K562 (cell line): ENCODE measurements at regions not wholly inside any gene's neighbourhood (a gene's known extent, or its start where the extent isn't known, plus 50 kb on each side); places are given as distances from the start of the nearest gene placed in this dataset.

Experiments
- ATAC-seq: fragments of 200-7000 bp; cut with Tn5 transposase; 3 replicates; pipeline ENCODE4 v1.9.1; 2020; ENCODE audit warnings: moderate library complexity
- BruUV-seq: library from RNA; stranded (reverse); fragments of 400-500 nt; replicated peaks from 2 replicates; lab custom pipeline; 2021; lab: Mats Ljungman, UMichigan
- CTCF ChIA-PET: fragments of 300-600 bp; formaldehyde crosslinking; extraction: SDS; loops from one replicate; lab custom pipeline; 2021; ENCODE audit warnings: low intra/inter-chr PET ratio; lab: Yijun Ruan, JAX
- POLR2A ChIA-PET: fragments of 300-600, 350-650 bp; sonication (Branson Sonifier 250); formaldehyde crosslinking; extraction: SDS; loops from one replicate; lab custom pipeline; 2021; ENCODE audit warnings: antibody characterized with exemption, inconsistent platforms; lab: Yijun Ruan, JAX
- DNase-seq, 4 experiments: peaks; one replicate each; pipeline versions ENCODE4 v3.0.0 to v3.0.0-alpha.2; 2011 to 2018; ENCODE audit warnings: low spot score in 3 of 4, mixed read lengths in 3 of 4; ENCODE audit errors: extremely low read depth in 1 of 4
- FAIRE-seq: peaks from 2 replicates; lab custom pipeline; 2011; peaks lifted over from hg19 to GRCh38; lab: Jason Lieb, UNC
- H2AFZ ChIP-seq: 2 replicates; pipeline ENCODE4 v1.6.0; 2011; ENCODE audit warnings: low read depth, low read length, control low read depth, inconsistent platforms
- H3K27ac ChIP-seq: fragments of 200-600 bp; 3 replicates; pipeline ENCODE4 v1.8.0; 2011; ENCODE audit warnings: low read depth, mild to moderate bottlenecking, control low read depth, inconsistent platforms, low read length, moderate library complexity, mixed read lengths; ENCODE audit errors: extremely low read depth
- H3K27me3 ChIP-seq, 2 experiments: fragments of 300-600 bp in 1 of 2; 2 replicates in 1 of 2; 3 replicates in 1 of 2; pipeline versions ENCODE4 v1.6.0 to v1.8.0; 2011; ENCODE audit warnings: inconsistent platforms in 2 of 2, low read length in 2 of 2, mild to moderate bottlenecking in 1 of 2, mixed read lengths in 1 of 2, moderate library complexity in 1 of 2; ENCODE audit not compliant: control insufficient read depth in 2 of 2, insufficient read depth in 2 of 2
- H3K36me3 ChIP-seq: fragments of 300-600 bp; 3 replicates; pipeline ENCODE4 v1.8.0; 2011; ENCODE audit warnings: mild to moderate bottlenecking, low read length, inconsistent platforms; ENCODE audit not compliant: control insufficient read depth, insufficient read depth
- H3K4me1 ChIP-seq, 2 experiments: fragments of 200-600 bp in 1 of 2; replicated peaks in 1 of 2; 2 replicates in 1 of 2; 3 replicates in 1 of 2; pipeline versions ENCODE4 v1.5.1 to v1.8.0; 2011; ENCODE audit warnings: inconsistent platforms in 2 of 2, low read length in 2 of 2, mild to moderate bottlenecking in 1 of 2, mixed read lengths in 1 of 2, moderate library complexity in 1 of 2; ENCODE audit not compliant: control insufficient read depth in 2 of 2, insufficient read depth in 2 of 2
- H3K4me2 ChIP-seq: 2 replicates; pipeline ENCODE4 v1.6.1; 2011; ENCODE audit warnings: low read length, control low read depth, inconsistent platforms, mixed read lengths; ENCODE audit not compliant: insufficient read depth
- H3K4me3 ChIP-seq: fragments of 200-600 bp; sonication (generic), shearing (Covaris generic); 2 replicates; pipeline ENCODE4 v1.5.1; 2016; ENCODE audit warnings: control low read depth, inconsistent platforms
- H3K79me2 ChIP-seq: fragments of 200-600 bp; 3 replicates; pipeline ENCODE4 v1.8.0; 2011; ENCODE audit warnings: low read length, inconsistent platforms; ENCODE audit not compliant: control insufficient read depth, insufficient read depth
- H3K9ac ChIP-seq, 2 experiments: 2 replicates each; pipeline versions ENCODE4 v1.6.0 to v1.6.1; 2011; ENCODE audit warnings: low read depth in 2 of 2, low read length in 2 of 2, control low read depth in 1 of 2, inconsistent platforms in 1 of 2, mild to moderate bottlenecking in 1 of 2, mixed read lengths in 1 of 2; ENCODE audit not compliant: insufficient read depth in 1 of 2
- H3K9me1 ChIP-seq: one replicate; pipeline ENCODE4 v1.6.0; 2011; ENCODE audit warnings: inconsistent platforms, mild to moderate bottlenecking, low read length, moderate library complexity; ENCODE audit not compliant: control insufficient read depth, insufficient read depth
- H3K9me3 ChIP-seq: replicated peaks from 2 replicates; pipeline ENCODE4 v1.5.1; 2011; ENCODE audit warnings: low read depth, low read length, inconsistent platforms; ENCODE audit not compliant: control insufficient read depth, insufficient read depth
- H4K20me1 ChIP-seq: replicated peaks from 2 replicates; pipeline ENCODE4 v1.6.1; 2011; ENCODE audit warnings: low read length, inconsistent platforms, mixed read lengths; ENCODE audit not compliant: control insufficient read depth, insufficient read depth
- FOXM1 ChIP-seq, 2 experiments: fragments of 450-650 bp in 1 of 2; sonication (generic) in 1 of 2; formaldehyde crosslinking in 1 of 2; IDR thresholded peaks; 2 replicates each; pipeline versions ENCODE4 v1.6.1 to v1.9.0; 2017 to 2022; ENCODE audit warnings: low read depth in 2 of 2, mild to moderate bottlenecking in 2 of 2, missing genetic modification reagents in 1 of 2, moderate library complexity in 1 of 2
- HDAC6 ChIP-seq: IDR thresholded peaks from 2 replicates; pipeline ENCODE4 v1.6.1; 2012; ENCODE audit warnings: low read depth, mild to moderate bottlenecking, control low read depth, inconsistent platforms, low read length, moderate library complexity
- KAT2B ChIP-seq: IDR thresholded peaks from one replicate; pipeline ENCODE4 v1.6.1; 2012; ENCODE audit warnings: low read depth, mild to moderate bottlenecking, control low read depth, inconsistent platforms, low read length, moderate library complexity
- MXI1 ChIP-seq: IDR thresholded peaks from 2 replicates; pipeline ENCODE4 v1.6.1; 2011; ENCODE audit warnings: low read depth, mild to moderate bottlenecking, improper control_type of control experiment, low read length
- NR4A1 ChIP-seq, 2 experiments: fragments of 250-450 bp in 1 of 2; fragments of 450-650 bp in 1 of 2; sonication (Bioruptor Pico) in 1 of 2; IDR thresholded peaks; 2 replicates each; pipeline versions ENCODE4 v1.4.0 to v1.6.1; 2016 to 2020; ENCODE audit warnings: mild to moderate bottlenecking in 2 of 2, missing compliant biosample characterization in 1 of 2, missing genetic modification characterization in 1 of 2, moderate library complexity in 1 of 2
- PYGO2 ChIP-seq: fragments of 450-650 bp; IDR thresholded peaks from 2 replicates; pipeline ENCODE4 v1.6.1; 2016; ENCODE audit warnings: mild to moderate bottlenecking, missing genetic modification characterization, moderate library complexity, missing compliant biosample characterization
- RFX7 ChIP-seq: fragments of 250-450 bp; sonication (Bioruptor Pico); IDR thresholded peaks from 2 replicates; pipeline ENCODE4 v1.5.1; 2021; ENCODE audit warnings: mild to moderate bottlenecking
- TEAD2 ChIP-seq: fragments of 450-650 bp; IDR thresholded peaks from 2 replicates; pipeline ENCODE4 v1.6.1; 2016; ENCODE audit warnings: missing genetic modification characterization, control low read depth, missing compliant biosample characterization
- TFAP4 ChIP-seq: sonication (generic); formaldehyde crosslinking; IDR thresholded peaks from 2 replicates; pipeline ENCODE4 v1.8.0; 2022; ENCODE audit warnings: missing genetic modification reagents, mild to moderate bottlenecking, moderate library complexity, borderline replicate concordance
- WHSC1 ChIP-seq: IDR thresholded peaks from one replicate; pipeline ENCODE4 v1.6.1; 2012; ENCODE audit warnings: low read length, control low read depth, inconsistent platforms
- ZC3H4 ChIP-seq: sonication (generic); formaldehyde crosslinking; IDR thresholded peaks from 2 replicates; pipeline ENCODE4 v1.9.0; 2021; ENCODE audit warnings: missing genetic modification reagents, borderline replicate concordance
- ZNF133 ChIP-seq: fragments of 250-450 bp; sonication (Bioruptor Pico); IDR thresholded peaks from 2 replicates; pipeline ENCODE4 v1.4.0; 2020; ENCODE audit warnings: mild to moderate bottlenecking
- ZNF695 ChIP-seq: fragments of 450-650 bp; formaldehyde crosslinking; IDR thresholded peaks from 2 replicates; pipeline ENCODE4 v1.4.0; 2020; ENCODE audit warnings: mild to moderate bottlenecking, moderate library complexity
- WGBS: fragments of 100-300 bp; shearing (Covaris generic); methylation state at CpG from one replicate; pipeline ENCODE4 v1.1.6; 2016; ENCODE audit warnings: low coverage, mixed read lengths; ENCODE audit not compliant: insufficient coverage; ENCODE audit errors: missing lambda C conversion rate; 5-methylcytosine and 5-hydroxymethylcytosine counted together
- in situ Hi-C: fragments of 300-500 bp; cut with MboI; formaldehyde crosslinking; loops from 4 replicates; pipeline ENCODE4 v1.15.0; 2018; ENCODE audit warnings: inconsistent platforms, mixed read lengths
- intact Hi-C: fragments of 100-400 bp; cut with micrococcal nuclease; formaldehyde crosslinking; loops from 2 replicates; pipeline ENCODE4 v1.14.2; 2022
- TF ChIP-seq, protein P1 (sequence below): fragments of 250-450 bp; sonication (Bioruptor Pico); IDR thresholded peaks from 2 replicates; pipeline ENCODE4 v1.5.0; 2020; ENCODE audit warnings: mild to moderate bottlenecking
- TF ChIP-seq, protein P2 (sequence below): fragments of 450-650 bp; conservative IDR thresholded peaks from 2 replicates; pipeline ENCODE4 v1.6.1; 2016; ENCODE audit warnings: missing genetic modification characterization, low read depth, mild to moderate bottlenecking, control low read depth, missing compliant biosample characterization
- TF ChIP-seq, protein P3 (sequence below): fragments of 450-650 bp; conservative IDR thresholded peaks from 2 replicates; pipeline ENCODE4 v1.6.1; 2016; ENCODE audit warnings: missing genetic modification characterization, low read depth, mild to moderate bottlenecking, missing compliant biosample characterization, moderate library complexity

DNA sequence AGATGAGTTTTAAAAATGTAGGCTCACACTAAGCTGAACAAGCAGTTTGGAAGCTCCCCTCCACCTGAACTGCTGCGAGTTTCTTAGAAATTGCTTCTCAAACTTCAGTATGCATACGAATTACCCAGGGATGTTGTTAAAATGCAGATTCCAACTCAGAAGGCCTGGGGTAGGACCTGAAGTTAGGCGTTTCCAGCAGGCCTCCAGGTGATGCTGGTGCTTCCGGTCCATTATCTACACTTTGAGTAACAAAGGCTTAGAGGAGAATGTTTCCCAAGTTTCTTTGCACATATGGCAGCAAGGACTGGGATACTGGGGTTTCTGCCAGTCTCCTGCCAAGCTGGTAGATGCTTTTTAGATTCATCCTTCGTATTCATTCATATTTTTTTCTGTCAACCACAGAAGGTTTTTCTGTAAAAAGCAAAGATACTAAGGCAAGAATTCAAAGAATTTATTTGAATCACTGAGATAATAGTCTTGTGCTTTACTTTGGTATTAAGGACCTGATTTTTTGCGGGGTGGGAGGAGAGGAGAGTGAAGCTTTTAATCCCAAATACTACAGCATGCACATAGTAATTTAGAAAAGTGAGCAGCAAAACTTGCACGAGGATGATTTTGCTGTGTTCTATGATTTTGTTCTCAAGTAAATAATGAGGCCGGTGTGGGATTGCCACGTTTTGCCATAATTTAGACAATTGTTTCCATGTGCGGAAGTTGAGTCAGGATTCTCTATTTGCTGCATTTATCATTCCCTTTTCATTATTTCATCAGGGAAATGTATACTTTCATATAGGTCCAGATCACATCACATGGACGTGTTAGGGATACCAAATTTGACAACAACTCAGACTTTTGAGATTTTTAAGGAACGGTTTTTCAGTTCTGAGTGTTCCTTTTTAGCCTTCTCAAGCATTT, 137.6 kb upstream of the SPATS2L start:
- no peak overlapping the region for H3K27ac ChIP-seq
- 53% methylated on average over 12 of the region's 12 CpGs for WGBS
- H3K4me1 ChIP-seq, result peaks cover 0 to 4% of the 10 kb centered on the region in 2 experiments; a peak in 1 of 5 replicates
- intact Hi-C loops (no loop called here), in situ Hi-C loops (no loop called here)
- H4K20me1 ChIP-seq, result no peaks in the 10 kb centered on the region
- H3K36me3 ChIP-seq, result no peaks in the 10 kb centered on the region
- H3K4me2 ChIP-seq, result no peak overlapping the region
- ATAC-seq, result no peak
- H3K27me3 ChIP-seq, result no peaks in the 10 kb centered on the region
- H3K9me3 ChIP-seq, result no peaks in the 10 kb centered on the region
- no peak for FAIRE-seq
- no peak overlapping the region for H3K4me3 ChIP-seq
- H3K9me1 ChIP-seq, result no peaks in the 10 kb centered on the region
- H3K9ac ChIP-seq, result no peak overlapping the region
- CTCF ChIA-PET, result no interaction called here
- no peak overlapping the region for H2AFZ ChIP-seq
- BruUV-seq, result no TSS peak
- POLR2A ChIA-PET, result interaction anchor here (1.0 kb wide), 1 partner anchor 9 kb away, joined by 4 read pairs; no protein-coding TSS in a partner anchor
- peaks cover 14% of the 10 kb centered on the region; the same call in 2 of the 3 replicates for H3K79me2 ChIP-seq
- DNase-seq, result no peak
- TF ChIP-seq TFAP4 (no peak), RFX7 (CRISPR knock-in tag) (no peak), PYGO2 (no peak), NR4A1 (CRISPR knock-in tag; IDR thresholded peaks at IDR 0.05) (no peak), NR4A1 (tag; IDR thresholded peaks at IDR 0.05) (no peak), HDAC6 (no peak), WHSC1 (no peak), TEAD2 (no peak), MXI1 (no peak), KAT2B (no peak), ZC3H4 (CRISPR knock-in tag) (no peak), FOXM1 (IDR thresholded peaks at IDR 0.05; ENCODE audit: low read depth) (no peak), FOXM1 (CRISPR knock-in tag; IDR thresholded peaks at IDR 0.05; ENCODE audit: low read depth) (no peak), ZNF133 (no peak), ZNF695 (CRISPR knock-in tag) (no peak)
- TF ChIP-seq, protein P1, sequence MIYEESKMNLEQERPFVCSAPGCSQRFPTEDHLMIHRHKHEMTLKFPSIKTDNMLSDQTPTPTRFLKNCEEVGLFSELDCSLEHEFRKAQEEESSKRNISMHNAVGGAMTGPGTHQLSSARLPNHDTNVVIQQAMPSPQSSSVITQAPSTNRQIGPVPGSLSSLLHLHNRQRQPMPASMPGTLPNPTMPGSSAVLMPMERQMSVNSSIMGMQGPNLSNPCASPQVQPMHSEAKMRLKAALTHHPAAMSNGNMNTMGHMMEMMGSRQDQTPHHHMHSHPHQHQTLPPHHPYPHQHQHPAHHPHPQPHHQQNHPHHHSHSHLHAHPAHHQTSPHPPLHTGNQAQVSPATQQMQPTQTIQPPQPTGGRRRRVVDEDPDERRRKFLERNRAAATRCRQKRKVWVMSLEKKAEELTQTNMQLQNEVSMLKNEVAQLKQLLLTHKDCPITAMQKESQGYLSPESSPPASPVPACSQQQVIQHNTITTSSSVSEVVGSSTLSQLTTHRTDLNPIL (CRISPR knock-in tag), result no peak
- TF ChIP-seq, protein P2, sequence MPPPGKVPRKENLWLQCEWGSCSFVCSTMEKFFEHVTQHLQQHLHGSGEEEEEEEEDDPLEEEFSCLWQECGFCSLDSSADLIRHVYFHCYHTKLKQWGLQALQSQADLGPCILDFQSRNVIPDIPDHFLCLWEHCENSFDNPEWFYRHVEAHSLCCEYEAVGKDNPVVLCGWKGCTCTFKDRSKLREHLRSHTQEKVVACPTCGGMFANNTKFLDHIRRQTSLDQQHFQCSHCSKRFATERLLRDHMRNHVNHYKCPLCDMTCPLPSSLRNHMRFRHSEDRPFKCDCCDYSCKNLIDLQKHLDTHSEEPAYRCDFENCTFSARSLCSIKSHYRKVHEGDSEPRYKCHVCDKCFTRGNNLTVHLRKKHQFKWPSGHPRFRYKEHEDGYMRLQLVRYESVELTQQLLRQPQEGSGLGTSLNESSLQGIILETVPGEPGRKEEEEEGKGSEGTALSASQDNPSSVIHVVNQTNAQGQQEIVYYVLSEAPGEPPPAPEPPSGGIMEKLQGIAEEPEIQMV (tag), result no peak
- TF ChIP-seq, protein P3, sequence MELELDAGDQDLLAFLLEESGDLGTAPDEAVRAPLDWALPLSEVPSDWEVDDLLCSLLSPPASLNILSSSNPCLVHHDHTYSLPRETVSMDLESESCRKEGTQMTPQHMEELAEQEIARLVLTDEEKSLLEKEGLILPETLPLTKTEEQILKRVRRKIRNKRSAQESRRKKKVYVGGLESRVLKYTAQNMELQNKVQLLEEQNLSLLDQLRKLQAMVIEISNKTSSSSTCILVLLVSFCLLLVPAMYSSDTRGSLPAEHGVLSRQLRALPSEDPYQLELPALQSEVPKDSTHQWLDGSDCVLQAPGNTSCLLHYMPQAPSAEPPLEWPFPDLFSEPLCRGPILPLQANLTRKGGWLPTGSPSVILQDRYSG (tag), result no peak
